ENCODE measurements at regions not wholly inside any gene's neighbourhood (a gene's known extent, or its start where the extent isn't known, plus 50 kb on each side); places are given as distances from the start of the nearest gene placed in this dataset.
"Not testable (repeated sequence)": the region's sequence is repeated elsewhere in the genome, so short reads cannot be mapped to it uniquely, and the experiment has no call there.

- peak; percentile 83 for DNase-seq
- Histone ChIP-seq H3K27me3 (ENCODE audit: control insufficient read depth, insufficient read depth, low read length) (no peaks in the 10 kb centered on the region), H3K36me3 (ENCODE audit: control insufficient read depth, insufficient read depth, low read length) (no peaks in the 10 kb centered on the region), H3K4me3 (ENCODE audit: low read length) (no peak overlapping the region), H3K4me1 (ENCODE audit: control insufficient read depth, insufficient read depth, low read length) (no peaks in the 10 kb centered on the region), H3K9me3 (replicated peaks; ENCODE audit: control insufficient read depth, low read depth, low read length) (no peaks in the 10 kb centered on the region), H3K27ac (ENCODE audit: low read length) (no peak overlapping the region)
- 13% methylated on average over 1 of the region's 2 CpGs for WGBS (ENCODE audit: insufficient coverage)
Observed at GRCh38 chr5:152638996-152639552, 234.0 kb upstream of the NMUR2 start.

- Histone ChIP-seq H3K9me3 (replicated peaks; ENCODE audit: control insufficient read depth, low read depth, low read length) (no peaks in the 10 kb centered on the region), H3K27ac (ENCODE audit: low read length) (no peak overlapping the region), H3K36me3 (ENCODE audit: control insufficient read depth, insufficient read depth, low read length) (no peaks in the 10 kb centered on the region), H3K27me3 (ENCODE audit: control insufficient read depth, insufficient read depth, low read length) (no peaks in the 10 kb centered on the region), H3K4me1 (ENCODE audit: control insufficient read depth, insufficient read depth, low read length) (no peaks in the 10 kb centered on the region), H3K4me3 (ENCODE audit: low read length) (no peak overlapping the region)
- peak; percentile 46 for DNase-seq
- WGBS (ENCODE audit: insufficient coverage), result 30% methylated on average over 2 of the region's 10 CpGs
Observed at GRCh38 chr5:152641970-152642805, 237.1 kb upstream of the NMUR2 start.

- H3K36me3 ChIP-seq (ENCODE audit: control insufficient read depth, insufficient read depth, low read length), result no peaks in the 10 kb centered on the region
- no peaks in the 10 kb centered on the region for H3K27me3 ChIP-seq (ENCODE audit: control insufficient read depth, insufficient read depth, low read length)
- no peaks in the 10 kb centered on the region for H3K4me1 ChIP-seq (ENCODE audit: control insufficient read depth, insufficient read depth, low read length)
- H3K27ac ChIP-seq (ENCODE audit: low read length), result no peak overlapping the region
- DNase-seq, result no peak
- H3K4me3 ChIP-seq (ENCODE audit: low read length), result no peak overlapping the region
- H3K9me3 ChIP-seq (replicated peaks; ENCODE audit: control insufficient read depth, low read depth, low read length), result no peaks in the 10 kb centered on the region
- WGBS (ENCODE audit: insufficient coverage), result no CpG with 5 or more reads among the region's 1 CpG
Observed at GRCh38 chr5:152642880-152643279, 237.8 kb upstream of the NMUR2 start.

- no peaks in the 10 kb centered on the region for H3K4me1 ChIP-seq (ENCODE audit: control insufficient read depth, insufficient read depth, low read length)
- H3K36me3 ChIP-seq (ENCODE audit: control insufficient read depth, insufficient read depth, low read length), result no peaks in the 10 kb centered on the region
- H3K4me3 ChIP-seq (ENCODE audit: low read length), result no peak overlapping the region
- H3K9me3 ChIP-seq (replicated peaks; ENCODE audit: control insufficient read depth, low read depth, low read length), result no peaks in the 10 kb centered on the region
- H3K27me3 ChIP-seq (ENCODE audit: control insufficient read depth, insufficient read depth, low read length), result no peaks in the 10 kb centered on the region
- no CpG with 5 or more reads among the region's 2 CpGs for WGBS (ENCODE audit: insufficient coverage)
- H3K27ac ChIP-seq (ENCODE audit: low read length), result no peak overlapping the region
- no peak for DNase-seq
Observed at GRCh38 chr5:152644029-152644728, 239.1 kb upstream of the NMUR2 start.

- no peaks in the 10 kb centered on the region for H3K9me3 ChIP-seq (replicated peaks; ENCODE audit: control insufficient read depth, low read depth, low read length)
- no peaks in the 10 kb centered on the region for H3K36me3 ChIP-seq (ENCODE audit: control insufficient read depth, insufficient read depth, low read length)
- DNase-seq, result no peak
- no peaks in the 10 kb centered on the region for H3K4me1 ChIP-seq (ENCODE audit: control insufficient read depth, insufficient read depth, low read length)
- no peak overlapping the region for H3K27ac ChIP-seq (ENCODE audit: low read length)
- no peak overlapping the region for H3K4me3 ChIP-seq (ENCODE audit: low read length)
- H3K27me3 ChIP-seq (ENCODE audit: control insufficient read depth, insufficient read depth, low read length), result no peaks in the 10 kb centered on the region
Observed at GRCh38 chr5:152649609-152650008, 244.5 kb upstream of the NMUR2 start.

GRCh38 chr5:152650413-152650812 lies 245.3 kb upstream of the NMUR2 start:
- Histone ChIP-seq H3K4me3 (ENCODE audit: low read length) (no peak overlapping the region), H3K27me3 (ENCODE audit: control insufficient read depth, insufficient read depth, low read length) (no peaks in the 10 kb centered on the region), H3K27ac (ENCODE audit: low read length) (no peak overlapping the region), H3K9me3 (replicated peaks; ENCODE audit: control insufficient read depth, low read depth, low read length) (no peaks in the 10 kb centered on the region), H3K4me1 (ENCODE audit: control insufficient read depth, insufficient read depth, low read length) (no peaks in the 10 kb centered on the region), H3K36me3 (ENCODE audit: control insufficient read depth, insufficient read depth, low read length) (no peaks in the 10 kb centered on the region)
- WGBS (ENCODE audit: insufficient coverage), result 50% methylated on average over 1 of the region's 3 CpGs
- no peak for DNase-seq

GRCh38 chr5:152659470-152659869 lies 254.4 kb upstream of the NMUR2 start:
- H3K4me3 ChIP-seq (ENCODE audit: low read length); H3K4me1 ChIP-seq (ENCODE audit: control insufficient read depth, insufficient read depth, low read length); H3K27me3 ChIP-seq (ENCODE audit: control insufficient read depth, insufficient read depth, low read length); H3K27ac ChIP-seq (ENCODE audit: low read length); H3K9me3 ChIP-seq (replicated peaks; ENCODE audit: control insufficient read depth, low read depth, low read length); H3K36me3 ChIP-seq (ENCODE audit: control insufficient read depth, insufficient read depth, low read length); DNase-seq: not testable (repeated sequence)
- WGBS (ENCODE audit: insufficient coverage), result 74% methylated on average over 12 of the region's 18 CpGs

GRCh38 chr5:152673601-152674000 lies 268.5 kb upstream of the NMUR2 start:
- no CpG with 5 or more reads among the region's 1 CpG for WGBS (ENCODE audit: insufficient coverage)
- H3K4me1 ChIP-seq (ENCODE audit: control insufficient read depth, insufficient read depth, low read length), result no peaks in the 10 kb centered on the region
- no peak overlapping the region for H3K27ac ChIP-seq (ENCODE audit: low read length)
- no peaks in the 10 kb centered on the region for H3K27me3 ChIP-seq (ENCODE audit: control insufficient read depth, insufficient read depth, low read length)
- H3K4me3 ChIP-seq (ENCODE audit: low read length), result no peak overlapping the region
- DNase-seq, result no peak
- no peaks in the 10 kb centered on the region for H3K9me3 ChIP-seq (replicated peaks; ENCODE audit: control insufficient read depth, low read depth, low read length)
- H3K36me3 ChIP-seq (ENCODE audit: control insufficient read depth, insufficient read depth, low read length), result no peaks in the 10 kb centered on the region

GRCh38 chr5:152674403-152674802 lies 269.3 kb upstream of the NMUR2 start:
- Histone ChIP-seq H3K27me3 (ENCODE audit: control insufficient read depth, insufficient read depth, low read length) (no peaks in the 10 kb centered on the region), H3K36me3 (ENCODE audit: control insufficient read depth, insufficient read depth, low read length) (no peaks in the 10 kb centered on the region), H3K27ac (ENCODE audit: low read length) (no peak overlapping the region), H3K4me3 (ENCODE audit: low read length) (no peak overlapping the region), H3K9me3 (replicated peaks; ENCODE audit: control insufficient read depth, low read depth, low read length) (no peaks in the 10 kb centered on the region), H3K4me1 (ENCODE audit: control insufficient read depth, insufficient read depth, low read length) (no peaks in the 10 kb centered on the region)
- no CpG with 5 or more reads among the region's 1 CpG for WGBS (ENCODE audit: insufficient coverage)
- no peak for DNase-seq

- Histone ChIP-seq H3K9me3 (replicated peaks; ENCODE audit: control insufficient read depth, low read depth, low read length) (no peaks in the 10 kb centered on the region), H3K4me3 (ENCODE audit: low read length) (no peak overlapping the region), H3K36me3 (ENCODE audit: control insufficient read depth, insufficient read depth, low read length) (no peaks in the 10 kb centered on the region), H3K27ac (ENCODE audit: low read length) (no peak overlapping the region), H3K4me1 (ENCODE audit: control insufficient read depth, insufficient read depth, low read length) (no peaks in the 10 kb centered on the region), H3K27me3 (ENCODE audit: control insufficient read depth, insufficient read depth, low read length) (no peaks in the 10 kb centered on the region)
- no peak for DNase-seq
- WGBS (ENCODE audit: insufficient coverage), result 0% methylated on average over 1 of the region's 5 CpGs
Observed at GRCh38 chr5:152676196-152676595, 271.1 kb upstream of the NMUR2 start.
